ENCODE measurements at regions not wholly inside any gene's neighbourhood (a gene's known extent, or its start where the extent isn't known, plus 50 kb on each side); places are given as distances from the start of the nearest gene placed in this dataset.
"Not testable (repeated sequence)": the region's sequence is repeated elsewhere in the genome, so short reads cannot be mapped to it uniquely, and the experiment has no call there.

- TF ChIP-seq SKIL (CRISPR knock-in tag; IDR thresholded peaks at IDR 0.05; ENCODE audit: borderline replicate concordance) (no peak), MZF1 (CRISPR knock-in tag; IDR thresholded peaks at IDR 0.05; ENCODE audit: borderline replicate concordance) (no peak), ZNF251 (CRISPR knock-in tag; IDR thresholded peaks at IDR 0.05) (no peak), NFE2L1 (CRISPR knock-in tag; IDR thresholded peaks at IDR 0.05; ENCODE audit: borderline replicate concordance) (no peak), ZNF264 (CRISPR knock-in tag; IDR thresholded peaks at IDR 0.05) (no peak)
Measured at GRCh38 chr1:185385991-185386390, 68.9 kb upstream of the IVNS1ABP start (continued).

GRCh38 chr1:185383805-185384204, 66.8 kb upstream of the IVNS1ABP start:
- ATAC-seq; intact Hi-C loops (cut with micrococcal nuclease; ENCODE audit: unreplicated experiment): not testable (repeated sequence)

GRCh38 chr1:185377831-185378230, 60.8 kb upstream of the IVNS1ABP start:
- BruUV-seq (replicated peaks): no TSS peak
- Histone ChIP-seq H3K36me3 (replicated peaks in 1 of 2; ENCODE audit: control insufficient read depth in 1 of 2, insufficient read depth in 2 of 2, low read length in 2 of 2) (no peaks in the 10 kb centered on the region), H3K27me3 (ENCODE audit: control insufficient read depth in 1 of 2, insufficient read depth in 2 of 2, low read length in 2 of 2) (no peaks in the 10 kb centered on the region), H4K20me1 (ENCODE audit: insufficient read depth, low read length) (no peaks in the 10 kb centered on the region), H3K79me2 (ENCODE audit: insufficient read depth, low read length) (no peaks in the 10 kb centered on the region), H2AFZ (ENCODE audit: low read length) (no peak overlapping the region), H3K9ac (ENCODE audit: insufficient read depth, low read depth, low read length) (no peak overlapping the region), H3K27ac (ENCODE audit: extremely low read length, insufficient read depth, low read length) (no peak overlapping the region), H3K9me3 (ENCODE audit: low read length) (no peaks in the 10 kb centered on the region), H3K4me3 (replicated peaks in 1 of 3; ENCODE audit: insufficient read depth in 1 of 3, low read depth in 2 of 3, low read length in 3 of 3) (no peak overlapping the region), H3K4me1 (ENCODE audit: insufficient read depth, low read length) (no peaks in the 10 kb centered on the region), H3K4me2 (ENCODE audit: low read depth, low read length) (no peak overlapping the region)
- intact Hi-C loops (cut with micrococcal nuclease; ENCODE audit: unreplicated experiment): no loop called here
- TF ChIP-seq ZNF720 (CRISPR knock-in tag; IDR thresholded peaks at IDR 0.05): no peak
- TF ChIP-seq ATAD3A (CRISPR knock-in tag; IDR thresholded peaks at IDR 0.05): no peak
- no peak for TF ChIP-seq HES4 (CRISPR knock-in tag; IDR thresholded peaks at IDR 0.05; ENCODE audit: borderline replicate concordance)
- no peak for TF ChIP-seq ZNF878 (CRISPR knock-in tag; IDR thresholded peaks at IDR 0.05)
- no peak for TF ChIP-seq ZNF614 (CRISPR knock-in tag; IDR thresholded peaks at IDR 0.05; ENCODE audit: borderline replicate concordance)
- TF ChIP-seq ZNF703 (CRISPR knock-in tag; IDR thresholded peaks at IDR 0.05; ENCODE audit: borderline replicate concordance): no peak
- no peak for TF ChIP-seq NONO (IDR thresholded peaks at IDR 0.05)
- no peak for TF ChIP-seq NONO (CRISPR knock-in tag; conservative IDR thresholded peaks at IDR 0.05)
- no peak for TF ChIP-seq KLF11 (CRISPR knock-in tag; IDR thresholded peaks at IDR 0.05)
- TF ChIP-seq ZFP90 (CRISPR knock-in tag; IDR thresholded peaks at IDR 0.05; ENCODE audit: borderline replicate concordance): no peak
- no peak for TF ChIP-seq CCAR2 (optimal IDR thresholded peaks at IDR 0.05; ENCODE audit: low read depth, low read length)
- TF ChIP-seq CERS6 (CRISPR knock-in tag; IDR thresholded peaks at IDR 0.05): no peak
- ChIA-PET CTCF (ENCODE audit: low intra/inter-chr PET ratio, low total read pairs) (no interaction called here), POLR2A (no interaction called here)
- ATAC-seq (no peak), FAIRE-seq (no peak), DNase-seq (ENCODE audit: low spot score) (no peak)
- in situ Hi-C loops (cut with HindIII; ENCODE audit: extremely low pct_ligation_motif_present, low pct_unique_long_range_greater_than_20kb): no loop called here
- 58% methylated on average over 3 of the region's 3 CpGs for WGBS (ENCODE audit: low lambda C conversion rate)

More at GRCh38 chr1:185383805-185384204, 66.8 kb upstream of the IVNS1ABP start:
- H3K79me2 ChIP-seq (ENCODE audit: insufficient read depth, low read length); H3K4me1 ChIP-seq (ENCODE audit: insufficient read depth, low read length); in situ Hi-C loops (cut with HindIII; ENCODE audit: extremely low pct_ligation_motif_present, low pct_unique_long_range_greater_than_20kb); H3K4me2 ChIP-seq (ENCODE audit: low read depth, low read length); CTCF ChIA-PET (ENCODE audit: low intra/inter-chr PET ratio, low total read pairs); H3K36me3 ChIP-seq (replicated peaks in 1 of 2; ENCODE audit: control insufficient read depth in 1 of 2, insufficient read depth in 2 of 2, low read length in 2 of 2); H2AFZ ChIP-seq (ENCODE audit: low read length); POLR2A ChIA-PET; FAIRE-seq; H3K27ac ChIP-seq (ENCODE audit: extremely low read length, insufficient read depth, low read length); BruUV-seq (replicated peaks); H3K9me3 ChIP-seq (ENCODE audit: low read length); H3K27me3 ChIP-seq (ENCODE audit: control insufficient read depth in 1 of 2, insufficient read depth in 2 of 2, low read length in 2 of 2); DNase-seq (ENCODE audit: low spot score); H3K4me3 ChIP-seq (replicated peaks in 1 of 3; ENCODE audit: insufficient read depth in 1 of 3, low read depth in 2 of 3, low read length in 3 of 3); H4K20me1 ChIP-seq (ENCODE audit: insufficient read depth, low read length); H3K9ac ChIP-seq (ENCODE audit: insufficient read depth, low read depth, low read length): not testable (repeated sequence)
- WGBS (ENCODE audit: low lambda C conversion rate): no CpG with 5 or more reads among the region's 6 CpGs
